HL-60 (cell line): ENCODE measurements at regions not wholly inside any gene's neighbourhood (a gene's known extent, or its start where the extent isn't known, plus 50 kb on each side); places are given as distances from the start of the nearest gene placed in this dataset.

Experiments
- CTCF ChIP-seq: IDR thresholded peaks from one replicate; pipeline ENCODE4 v1.5.1; 2011; ENCODE audit warnings: low read length, control low read depth, inconsistent platforms; ENCODE audit not compliant: insufficient read depth
- GABPA ChIP-seq: IDR thresholded peaks from 2 replicates; pipeline ENCODE4 v1.6.1; 2012; ENCODE audit warnings: low read depth
- POLR2AphosphoS5 ChIP-seq: IDR thresholded peaks from 2 replicates; pipeline ENCODE4 v1.6.1; 2012; ENCODE audit warnings: low read depth
- REST ChIP-seq: IDR thresholded peaks from 2 replicates; pipeline ENCODE4 v1.6.1; 2012; ENCODE audit warnings: low read depth; ENCODE audit not compliant: insufficient replicate concordance
- SPI1 ChIP-seq: IDR thresholded peaks from 2 replicates; pipeline ENCODE4 v1.6.1; 2012; ENCODE audit warnings: low read depth, mild to moderate bottlenecking, borderline replicate concordance

- TF ChIP-seq POLR2AphosphoS5 (no peak), CTCF (no peak), GABPA (no peak), REST (no peak), SPI1 (no peak)
These were observed 394.1 kb downstream of the SPRY1 start for GRCh38 chr4:123790681-123791080.
